ENCODE measurements at regions not wholly inside any gene's neighbourhood (a gene's known extent, or its start where the extent isn't known, plus 50 kb on each side); places are given as distances from the start of the nearest gene placed in this dataset.

GRCh38 chr21:35792569-35793305, 267.6 kb downstream of the SETD4 start:
- Mint-ChIP-seq H3K9me3 (ENCODE audit: unreplicated experiment) (peaks cover 4% of the 10 kb centered on the region), H3K36me3 (ENCODE audit: unreplicated experiment) (peaks cover 5% of the 10 kb centered on the region), H3K27me3 (ENCODE audit: unreplicated experiment) (peaks cover 9% of the 10 kb centered on the region), H3K4me3 (ENCODE audit: unreplicated experiment) (no peak overlapping the region), H3K27ac (ENCODE audit: unreplicated experiment) (peak overlapping the region; percentile 28), H3K4me1 (ENCODE audit: low read depth, unreplicated experiment) (peaks cover 9% of the 10 kb centered on the region)
- no peak for TF ChIP-seq CTCF (IDR thresholded peaks at IDR 0.05; ENCODE audit: partially characterized antibody, unreplicated experiment)
- DNase-seq: no peak

- DNase-seq: no peak
- Mint-ChIP-seq H3K4me3 (ENCODE audit: unreplicated experiment) (no peak overlapping the region), H3K27ac (ENCODE audit: unreplicated experiment) (peak overlapping the region; percentile 35), H3K4me1 (ENCODE audit: low read depth, unreplicated experiment) (peaks cover 9% of the 10 kb centered on the region), H3K36me3 (ENCODE audit: unreplicated experiment) (peaks cover 5% of the 10 kb centered on the region), H3K9me3 (ENCODE audit: unreplicated experiment) (peaks cover 4% of the 10 kb centered on the region), H3K27me3 (ENCODE audit: unreplicated experiment) (peaks cover 9% of the 10 kb centered on the region)
- TF ChIP-seq CTCF (IDR thresholded peaks at IDR 0.05; ENCODE audit: partially characterized antibody, unreplicated experiment): no peak
Measured at GRCh38 chr21:35791541-35792325, 268.6 kb downstream of the SETD4 start.

- no peaks in the 10 kb centered on the region for H3K9me3 Mint-ChIP-seq (ENCODE audit: unreplicated experiment)
- no peak for TF ChIP-seq CTCF (IDR thresholded peaks at IDR 0.05; ENCODE audit: partially characterized antibody, unreplicated experiment)
- H3K27me3 Mint-ChIP-seq (ENCODE audit: unreplicated experiment): peaks cover 2% of the 10 kb centered on the region
- H3K36me3 Mint-ChIP-seq (ENCODE audit: unreplicated experiment): no peaks in the 10 kb centered on the region
- DNase-seq: no peak
- H3K4me1 Mint-ChIP-seq (ENCODE audit: low read depth, unreplicated experiment): no peaks in the 10 kb centered on the region
- no peak overlapping the region for H3K27ac Mint-ChIP-seq (ENCODE audit: unreplicated experiment)
- H3K4me3 Mint-ChIP-seq (ENCODE audit: unreplicated experiment): no peak overlapping the region
Measured at GRCh38 chr21:35783721-35784120, 276.6 kb downstream of the SETD4 start.

- TF ChIP-seq CTCF (IDR thresholded peaks at IDR 0.05; ENCODE audit: partially characterized antibody, unreplicated experiment): no peak
- no peak overlapping the region for H3K4me3 Mint-ChIP-seq (ENCODE audit: unreplicated experiment)
- no peak overlapping the region for H3K27ac Mint-ChIP-seq (ENCODE audit: unreplicated experiment)
- H3K36me3 Mint-ChIP-seq (ENCODE audit: unreplicated experiment): no peaks in the 10 kb centered on the region
- H3K4me1 Mint-ChIP-seq (ENCODE audit: low read depth, unreplicated experiment): no peaks in the 10 kb centered on the region
- no peaks in the 10 kb centered on the region for H3K9me3 Mint-ChIP-seq (ENCODE audit: unreplicated experiment)
- no peak for DNase-seq
- peaks cover 2% of the 10 kb centered on the region for H3K27me3 Mint-ChIP-seq (ENCODE audit: unreplicated experiment)
Measured at GRCh38 chr21:35782667-35783066, 277.7 kb downstream of the SETD4 start.

GRCh38 chr21:35780983-35781382, 279.3 kb downstream of the SETD4 start:
- DNase-seq: no peak
- H3K36me3 Mint-ChIP-seq (ENCODE audit: unreplicated experiment): no peaks in the 10 kb centered on the region
- no peak overlapping the region for H3K4me3 Mint-ChIP-seq (ENCODE audit: unreplicated experiment)
- H3K27ac Mint-ChIP-seq (ENCODE audit: unreplicated experiment): no peak overlapping the region
- TF ChIP-seq CTCF (IDR thresholded peaks at IDR 0.05; ENCODE audit: partially characterized antibody, unreplicated experiment): no peak
- no peaks in the 10 kb centered on the region for H3K9me3 Mint-ChIP-seq (ENCODE audit: unreplicated experiment)
- H3K27me3 Mint-ChIP-seq (ENCODE audit: unreplicated experiment): peaks cover 2% of the 10 kb centered on the region
- no peaks in the 10 kb centered on the region for H3K4me1 Mint-ChIP-seq (ENCODE audit: low read depth, unreplicated experiment)
